ENCODE measurements at regions not wholly inside any gene's neighbourhood (a gene's known extent, or its start where the extent isn't known, plus 50 kb on each side); places are given as distances from the start of the nearest gene placed in this dataset.

- no peak for DNase-seq
Measured at GRCh38 chr12:85509857-85510256, 229.8 kb downstream of the ALX1 start.

- DNase-seq, result no peak
Measured at GRCh38 chr12:85516039-85516438, 236.0 kb downstream of the ALX1 start.

- DNase-seq, result no peak
Measured at GRCh38 chr12:85516667-85517325, 236.8 kb downstream of the ALX1 start.

- no peak for DNase-seq
Measured at GRCh38 chr12:85519163-85519562, 239.1 kb downstream of the ALX1 start.

- DNase-seq, result no peak
Measured at GRCh38 chr12:85523197-85523596, 243.2 kb downstream of the ALX1 start.

- no peak for DNase-seq
Measured at GRCh38 chr12:85527192-85527591, 247.2 kb downstream of the ALX1 start.

- DNase-seq, result no peak
Measured at GRCh38 chr12:85529896-85530295, 249.9 kb downstream of the ALX1 start.

GRCh38 chr12:85530456-85530855, 250.4 kb downstream of the ALX1 start:
- DNase-seq, result no peak

- no peak for DNase-seq
Measured at GRCh38 chr12:85531341-85531740, 251.3 kb downstream of the ALX1 start.

GRCh38 chr12:85549640-85550039, 269.6 kb downstream of the ALX1 start:
- no peak for DNase-seq

- no peak for DNase-seq
Measured at GRCh38 chr12:85550924-85551323, 270.9 kb downstream of the ALX1 start.

GRCh38 chr12:85552461-85552860, 272.4 kb downstream of the ALX1 start:
- no peak for DNase-seq

GRCh38 chr12:85557850-85558249, 277.8 kb downstream of the ALX1 start:
- no peak for DNase-seq

- DNase-seq, result no peak
Measured at GRCh38 chr12:85558684-85559083, 277.5 kb downstream of the RASSF9 start.

- no peak for DNase-seq
Measured at GRCh38 chr12:85559127-85559526, 277.1 kb downstream of the RASSF9 start.

- DNase-seq, result no peak
Measured at GRCh38 chr12:85559536-85559935, 276.7 kb downstream of the RASSF9 start.

GRCh38 chr12:85562765-85563164, 273.4 kb downstream of the RASSF9 start:
- DNase-seq, result no peak

- DNase-seq, result no peak
Measured at GRCh38 chr12:85564786-85565185, 271.4 kb downstream of the RASSF9 start.

- DNase-seq, result no peak
Measured at GRCh38 chr12:85568395-85569103, 267.7 kb downstream of the RASSF9 start.

- DNase-seq, result no peak
Measured at GRCh38 chr12:85569261-85569660, 266.9 kb downstream of the RASSF9 start.

- DNase-seq, result no peak
Measured at GRCh38 chr12:85572956-85573355, 263.3 kb downstream of the RASSF9 start.

- DNase-seq, result no peak
Measured at GRCh38 chr12:85573635-85574214, 262.5 kb downstream of the RASSF9 start.

GRCh38 chr12:85574291-85574690, 261.9 kb downstream of the RASSF9 start:
- DNase-seq, result no peak
